GM12878 (cell line): ENCODE measurements at regions not wholly inside any gene's neighbourhood (a gene's known extent, or its start where the extent isn't known, plus 50 kb on each side); places are given as distances from the start of the nearest gene placed in this dataset.

Source experiments
- ATAC-seq: fragments of 200-7000 bp; cut with Tn5 transposase; 3 replicates; pipeline ENCODE4 v1.9.1; 2020; ENCODE audit warnings: mild to moderate bottlenecking, moderate library complexity
- BruUV-seq: library from RNA; stranded (reverse); fragments of 400-500 nt; replicated peaks from 2 replicates; lab custom pipeline; 2021; lab: Mats Ljungman, UMichigan
- CTCF ChIA-PET: fragments of 300-600 bp; sonication (Branson Sonifier 250); formaldehyde crosslinking; extraction: SDS; loops from one replicate; lab custom pipeline; 2021; ENCODE audit warnings: inconsistent platforms; lab: Yijun Ruan, JAX
- POLR2A ChIA-PET: fragments of 350-600 bp; formaldehyde crosslinking; extraction: SDS; loops from one replicate; lab custom pipeline; 2021; ENCODE audit warnings: inconsistent platforms; lab: Charles Lee
- RAD21 ChIA-PET: fragments of 300-600 bp; sonication (Branson Sonifier 250); formaldehyde crosslinking; loops from one replicate; lab custom pipeline; 2023; ENCODE audit warnings: antibody characterized with exemption; ENCODE audit not compliant: unreplicated experiment; lab: Charles Lee
- SMC1A ChIA-PET: fragments of 300-600 bp; sonication (Branson Sonifier 250); formaldehyde crosslinking; loops from one replicate; lab custom pipeline; 2023; ENCODE audit not compliant: unreplicated experiment, uncharacterized antibody; lab: Charles Lee
- DNase-seq: peaks from one replicate; pipeline ENCODE4 v3.0.0-alpha.2; 2011; ENCODE audit warnings: low read depth, low spot score
- FAIRE-seq: peaks from 3 replicates; lab custom pipeline; 2011; peaks lifted over from hg19 to GRCh38; lab: Jason Lieb, UNC
- H2AFZ ChIP-seq: 2 replicates; pipeline ENCODE4 v1.6.0; 2011; ENCODE audit warnings: low read depth, low read length, control low read depth; ENCODE audit not compliant: control insufficient read depth
- H3K27ac ChIP-seq: 2 replicates; pipeline ENCODE4 v1.5.1; 2011; ENCODE audit warnings: control low read depth; ENCODE audit not compliant: control insufficient read depth, insufficient read depth
- H3K27me3 ChIP-seq, 2 experiments: replicated peaks in 1 of 2; 2 replicates each; pipeline versions ENCODE4 v1.6.0 to v1.6.1; 2011; ENCODE audit warnings: low read length in 1 of 2; ENCODE audit not compliant: control insufficient read depth in 2 of 2, insufficient read depth in 2 of 2
- H3K36me3 ChIP-seq, 2 experiments: 2 replicates each; pipeline ENCODE4 v1.5.1; 2011; ENCODE audit warnings: low read length in 1 of 2; ENCODE audit not compliant: control insufficient read depth in 2 of 2, insufficient read depth in 2 of 2
- H3K4me1 ChIP-seq: 2 replicates; pipeline ENCODE4 v1.6.1; 2011; ENCODE audit warnings: mild to moderate bottlenecking, low read length, moderate library complexity, mixed read lengths; ENCODE audit not compliant: control insufficient read depth, insufficient read depth
- H3K4me2 ChIP-seq: 2 replicates; pipeline ENCODE4 v1.6.0; 2011; ENCODE audit warnings: control low read depth; ENCODE audit not compliant: control insufficient read depth, insufficient read depth
- H3K4me3 ChIP-seq: fragments of 200-600 bp; sonication (generic); 2 replicates; pipeline ENCODE4 v1.5.1; 2016
- H3K79me2 ChIP-seq: 2 replicates; pipeline ENCODE4 v1.6.0; 2011; ENCODE audit warnings: low read length; ENCODE audit not compliant: control insufficient read depth, insufficient read depth
- H3K9ac ChIP-seq: 2 replicates; pipeline ENCODE4 v1.8.0; 2011; ENCODE audit warnings: low read length, control low read depth, mixed read lengths; ENCODE audit not compliant: control insufficient read depth, insufficient read depth
- H3K9me3 ChIP-seq: replicated peaks from 3 replicates; pipeline ENCODE4 v1.5.1; 2011; ENCODE audit warnings: mild to moderate bottlenecking, low read length; ENCODE audit not compliant: control insufficient read depth, insufficient read depth
- H4K20me1 ChIP-seq: 2 replicates; pipeline ENCODE4 v1.6.0; 2011; ENCODE audit not compliant: control insufficient read depth, insufficient read depth
- CHD1 ChIP-seq: IDR thresholded peaks from 2 replicates; pipeline ENCODE4 v1.6.1; 2012; ENCODE audit warnings: low read depth, low read length, improper control_type of control experiment
- FOS ChIP-seq: IDR thresholded peaks from 3 replicates; pipeline ENCODE4 v1.6.1; 2011; ENCODE audit warnings: borderline replicate concordance; ENCODE audit not compliant: insufficient read length; ENCODE audit errors: extremely low read depth
- GABPA ChIP-seq: IDR thresholded peaks from 2 replicates; pipeline ENCODE4 v1.6.1; 2014; ENCODE audit warnings: antibody characterized with exemption, low read depth, mild to moderate bottlenecking, inconsistent platforms
- NR2F1 ChIP-seq: fragments of 450-650 bp; conservative IDR thresholded peaks from 2 replicates; pipeline ENCODE4 v1.6.1; 2017; ENCODE audit warnings: mild to moderate bottlenecking
- RCOR1 ChIP-seq: conservative IDR thresholded peaks from 2 replicates; pipeline ENCODE4 v1.6.1; 2012; ENCODE audit warnings: low read depth, low read length, improper control_type of control experiment
- SMAD1 ChIP-seq: fragments of 450-650 bp; IDR thresholded peaks from 2 replicates; pipeline ENCODE4 v1.6.1; 2018; ENCODE audit warnings: mild to moderate bottlenecking, low read depth; ENCODE audit not compliant: partially characterized antibody
- SMAD5 ChIP-seq: IDR thresholded peaks from 2 replicates; pipeline ENCODE4 v1.6.1; 2016; ENCODE audit warnings: antibody characterized with exemption, low read depth
- TAF1 ChIP-seq: IDR thresholded peaks from 2 replicates; pipeline ENCODE4 v1.6.1; 2011; ENCODE audit warnings: mild to moderate bottlenecking, low read depth, low read length, borderline replicate concordance
- WGBS: methylation state at CpG from one replicate; pipeline ENCODE4 v1.1.6; 2016; ENCODE audit warnings: low lambda C conversion rate; ENCODE audit not compliant: insufficient replicate concordance, insufficient coverage; ENCODE audit errors: missing lambda C conversion rate; 5-methylcytosine and 5-hydroxymethylcytosine counted together
- in situ Hi-C: fragments of 300-500 bp; cut with MboI; formaldehyde crosslinking; loops from 9 replicates; pipeline ENCODE4 v1.14.3; 2018; ENCODE audit warnings: mixed read lengths
- intact Hi-C: fragments of 100-400 bp; cut with micrococcal nuclease; formaldehyde crosslinking; loops from one replicate; pipeline ENCODE4 v1.14.2; 2022; ENCODE audit not compliant: unreplicated experiment
- TF ChIP-seq, protein P1 (sequence below): fragments of 450-650 bp; IDR thresholded peaks from 2 replicates; pipeline ENCODE4 v1.6.1; 2018; ENCODE audit warnings: mild to moderate bottlenecking, low read depth, moderate library complexity; ENCODE audit not compliant: partially characterized antibody
- TF ChIP-seq, protein P2 (sequence below): IDR thresholded peaks from 2 replicates; pipeline ENCODE4 v1.6.1; 2011; ENCODE audit warnings: borderline replicate concordance, low read depth, mild to moderate bottlenecking, moderate library complexity, low read length; ENCODE audit not compliant: insufficient read depth, poor library complexity, severe bottlenecking

DNA sequence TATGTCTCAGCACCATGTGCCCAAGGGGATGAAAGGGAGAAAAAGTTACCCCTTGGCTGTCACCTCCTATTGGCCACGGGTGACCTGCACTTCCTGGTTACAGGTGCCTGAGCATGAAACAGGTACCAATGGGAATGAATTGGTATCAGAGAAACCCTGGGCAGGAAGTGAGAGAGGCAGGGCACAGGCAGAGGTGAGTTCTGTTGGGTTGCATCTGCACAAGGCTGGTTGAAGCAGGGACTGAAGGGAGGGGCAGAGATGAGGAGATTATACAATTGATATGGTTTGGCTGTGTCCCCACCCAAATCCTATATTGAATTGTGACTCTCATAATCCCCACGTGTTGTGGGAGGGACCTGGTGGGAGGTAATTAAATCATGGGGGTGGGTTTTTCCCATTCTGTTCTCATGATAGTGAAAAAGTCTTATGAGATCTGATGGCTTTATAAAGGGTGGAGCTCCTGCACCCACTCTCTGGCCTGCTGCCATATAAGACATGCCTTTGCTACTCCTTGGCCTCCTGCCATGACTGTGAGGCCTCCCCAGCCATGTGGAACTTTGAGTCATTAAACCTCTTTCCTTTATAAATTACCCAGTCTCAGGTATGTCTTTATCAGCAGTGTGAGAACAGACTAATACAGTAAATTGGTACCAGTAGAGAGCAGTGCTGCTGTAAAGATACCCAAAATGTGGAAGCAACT lies 291.8 kb downstream of the LRFN2 start:
- H3K9me3 ChIP-seq: no peaks in the 10 kb centered on the region; the same call in 2 of the 3 replicates
- ATAC-seq: no peak
- ChIA-PET POLR2A (interaction anchor here (0.9 to 1.6 kb wide), 3 partner anchors 11 to 42 kb away, joined by 3 read pairs; no protein-coding TSS in a partner anchor), CTCF (interaction anchor here (1.1 to 2.8 kb wide), 2 partner anchors 13 to 14 kb away, joined by 4 to 21 read pairs; no protein-coding TSS in a partner anchor), SMC1A (interaction anchor here (1.0 to 2.3 kb wide), 7 partner anchors 9 to 149 kb away, joined by 3 to 15 read pairs (median 6); no protein-coding TSS in a partner anchor), RAD21 (interaction anchor here (0.5 to 3.5 kb wide), 9 partner anchors 12 to 314 kb away, joined by 3 to 26 read pairs (median 5); no protein-coding TSS in a partner anchor)
- DNase-seq: no peak
- no peaks in the 10 kb centered on the region for H3K79me2 ChIP-seq
- H3K27me3 ChIP-seq: peaks cover 0 to 2% of the 10 kb centered on the region in 2 experiments; a peak in 1 of 4 replicates
- H3K4me3 ChIP-seq: no peak overlapping the region
- H3K4me2 ChIP-seq: no peak overlapping the region
- H3K36me3 ChIP-seq: no peaks in the 10 kb centered on the region
- FAIRE-seq: no peak
- no peak overlapping the region for H3K9ac ChIP-seq
- TF ChIP-seq SMAD1 (peak; percentile 51), TAF1 (no peak)
- WGBS: 0% methylated on average over 2 of the region's 2 CpGs
- H4K20me1 ChIP-seq: no peaks in the 10 kb centered on the region
- no TSS peak for BruUV-seq
- in situ Hi-C loops: no loop called here
- no peak overlapping the region for H3K27ac ChIP-seq
- H2AFZ ChIP-seq: no peak overlapping the region
- no peaks in the 10 kb centered on the region for H3K4me1 ChIP-seq
- intact Hi-C loops: no loop called here

GRCh38 chr6:40293460-40294185 lies 293.5 kb downstream of the LRFN2 start:
- Histone ChIP-seq H2AFZ (no peak overlapping the region), H3K9me3 (no peaks in the 10 kb centered on the region; the same call in 2 of the 3 replicates), H3K79me2 (no peaks in the 10 kb centered on the region), H3K36me3 (no peaks in the 10 kb centered on the region), H4K20me1 (no peaks in the 10 kb centered on the region), H3K9ac (no peak overlapping the region), H3K4me3 (no peak overlapping the region), H3K4me1 (no peaks in the 10 kb centered on the region), H3K27me3 (no peaks in the 10 kb centered on the region), H3K4me2 (no peak overlapping the region), H3K27ac (no peak overlapping the region)
- ChIA-PET SMC1A (interaction anchor here (1.0 to 2.3 kb wide), 10 partner anchors 7 to 312 kb away, joined by 3 to 15 read pairs (median 4); no protein-coding TSS in a partner anchor), RAD21 (interaction anchor here (0.6 to 3.5 kb wide), 6 partner anchors 38 to 441 kb away, joined by 3 to 26 read pairs (median 6); no protein-coding TSS in a partner anchor), CTCF (interaction anchor here (0.8 to 2.8 kb wide), 4 partner anchors 12 to 312 kb away, joined by 3 to 21 read pairs (median 6); no protein-coding TSS in a partner anchor), POLR2A (interaction anchor here (0.8 kb wide), 1 partner anchor 20 kb away, joined by 3 read pairs; no protein-coding TSS in a partner anchor)
- in situ Hi-C loops: no loop called here
- no peak for FAIRE-seq
- peak; percentile 44 for ATAC-seq
- intact Hi-C loops: no loop called here
- 2% methylated on average over 10 of the region's 10 CpGs for WGBS
- no TSS peak for BruUV-seq
- DNase-seq: no peak
- TF ChIP-seq, protein P1, sequence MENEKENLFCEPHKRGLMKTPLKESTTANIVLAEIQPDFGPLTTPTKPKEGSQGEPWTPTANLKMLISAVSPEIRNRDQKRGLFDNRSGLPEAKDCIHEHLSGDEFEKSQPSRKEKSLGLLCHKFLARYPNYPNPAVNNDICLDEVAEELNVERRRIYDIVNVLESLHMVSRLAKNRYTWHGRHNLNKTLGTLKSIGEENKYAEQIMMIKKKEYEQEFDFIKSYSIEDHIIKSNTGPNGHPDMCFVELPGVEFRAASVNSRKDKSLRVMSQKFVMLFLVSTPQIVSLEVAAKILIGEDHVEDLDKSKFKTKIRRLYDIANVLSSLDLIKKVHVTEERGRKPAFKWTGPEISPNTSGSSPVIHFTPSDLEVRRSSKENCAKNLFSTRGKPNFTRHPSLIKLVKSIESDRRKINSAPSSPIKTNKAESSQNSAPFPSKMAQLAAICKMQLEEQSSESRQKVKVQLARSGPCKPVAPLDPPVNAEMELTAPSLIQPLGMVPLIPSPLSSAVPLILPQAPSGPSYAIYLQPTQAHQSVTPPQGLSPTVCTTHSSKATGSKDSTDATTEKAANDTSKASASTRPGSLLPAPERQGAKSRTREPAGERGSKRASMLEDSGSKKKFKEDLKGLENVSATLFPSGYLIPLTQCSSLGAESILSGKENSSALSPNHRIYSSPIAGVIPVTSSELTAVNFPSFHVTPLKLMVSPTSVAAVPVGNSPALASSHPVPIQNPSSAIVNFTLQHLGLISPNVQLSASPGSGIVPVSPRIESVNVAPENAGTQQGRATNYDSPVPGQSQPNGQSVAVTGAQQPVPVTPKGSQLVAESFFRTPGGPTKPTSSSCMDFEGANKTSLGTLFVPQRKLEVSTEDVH: no peak
- TF ChIP-seq GABPA (no peak), SMAD1 (no peak), FOS (no peak), SMAD5 (no peak), RCOR1 (no peak), NR2F1 (no peak), CHD1 (no peak)
- TF ChIP-seq, protein P2, sequence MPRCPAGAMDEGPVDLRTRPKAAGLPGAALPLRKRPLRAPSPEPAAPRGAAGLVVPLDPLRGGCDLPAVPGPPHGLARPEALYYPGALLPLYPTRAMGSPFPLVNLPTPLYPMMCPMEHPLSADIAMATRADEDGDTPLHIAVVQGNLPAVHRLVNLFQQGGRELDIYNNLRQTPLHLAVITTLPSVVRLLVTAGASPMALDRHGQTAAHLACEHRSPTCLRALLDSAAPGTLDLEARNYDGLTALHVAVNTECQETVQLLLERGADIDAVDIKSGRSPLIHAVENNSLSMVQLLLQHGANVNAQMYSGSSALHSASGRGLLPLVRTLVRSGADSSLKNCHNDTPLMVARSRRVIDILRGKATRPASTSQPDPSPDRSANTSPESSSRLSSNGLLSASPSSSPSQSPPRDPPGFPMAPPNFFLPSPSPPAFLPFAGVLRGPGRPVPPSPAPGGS: no peak
